ENCODE measurements at regions not wholly inside any gene's neighbourhood (a gene's known extent, or its start where the extent isn't known, plus 50 kb on each side); places are given as distances from the start of the nearest gene placed in this dataset.

- Histone ChIP-seq H3K36me3 (replicated peaks; ENCODE audit: insufficient read depth, low read depth) (no peaks in the 10 kb centered on the region), H3K79me2 (no peaks in the 10 kb centered on the region), H3K9me3 (ENCODE audit: low read depth) (no peaks in the 10 kb centered on the region), H3K27me3 (no peaks in the 10 kb centered on the region), H3K27ac (no peak overlapping the region), H3K4me3 (no peak overlapping the region), H2AFZ (no peak overlapping the region), H3K4me1 (ENCODE audit: insufficient read depth) (no peaks in the 10 kb centered on the region), H3K4me2 (no peak overlapping the region), H4K20me1 (ENCODE audit: insufficient read depth, poor library complexity, severe bottlenecking) (no peaks in the 10 kb centered on the region), H3K9me2 (replicated peaks; ENCODE audit: insufficient read depth) (no peaks in the 10 kb centered on the region)
- no peak for TF ChIP-seq EZH2 (IDR thresholded peaks at IDR 0.05; ENCODE audit: borderline replicate concordance)
- no peak for TF ChIP-seq CTCF (IDR thresholded peaks at IDR 0.05; ENCODE audit: poor library complexity)
- no peak for TF ChIP-seq EZH2phosphoT487 (IDR thresholded peaks at IDR 0.05; ENCODE audit: low read depth, severe bottlenecking, unreplicated experiment)
- WGBS (ENCODE audit: low lambda C conversion rate, missing lambda C conversion rate) = 57% methylated on average over 3 of the region's 3 CpGs
- no peak for DNase-seq (ENCODE audit: low spot score)
Observed at GRCh38 chrX:95029571-95029970, 1355.6 kb downstream of the FAM133A start.

GRCh38 chrX:95040104-95040503 is 1366.1 kb downstream of the FAM133A start:
- H3K4me2 ChIP-seq = no peak overlapping the region
- H3K79me2 ChIP-seq = no peaks in the 10 kb centered on the region
- TF ChIP-seq EZH2 (IDR thresholded peaks at IDR 0.05; ENCODE audit: borderline replicate concordance) (no peak), CTCF (IDR thresholded peaks at IDR 0.05; ENCODE audit: poor library complexity) (no peak), EZH2phosphoT487 (IDR thresholded peaks at IDR 0.05; ENCODE audit: low read depth, severe bottlenecking, unreplicated experiment) (no peak)
- no peaks in the 10 kb centered on the region for H3K9me3 ChIP-seq (ENCODE audit: low read depth)
- H2AFZ ChIP-seq = no peak overlapping the region
- no peaks in the 10 kb centered on the region for H3K4me1 ChIP-seq (ENCODE audit: insufficient read depth)
- no peaks in the 10 kb centered on the region for H3K27me3 ChIP-seq
- no peaks in the 10 kb centered on the region for H3K36me3 ChIP-seq (replicated peaks; ENCODE audit: insufficient read depth, low read depth)
- H3K4me3 ChIP-seq = no peak overlapping the region
- no peaks in the 10 kb centered on the region for H3K9me2 ChIP-seq (replicated peaks; ENCODE audit: insufficient read depth)
- no peak overlapping the region for H3K27ac ChIP-seq
- no peak for DNase-seq (ENCODE audit: low spot score)
- H4K20me1 ChIP-seq (ENCODE audit: insufficient read depth, poor library complexity, severe bottlenecking) = no peaks in the 10 kb centered on the region
- 81% methylated on average over 1 of the region's 1 CpG for WGBS (ENCODE audit: low lambda C conversion rate, missing lambda C conversion rate)

GRCh38 chrX:95044331-95044730 is 1370.3 kb downstream of the FAM133A start:
- DNase-seq (ENCODE audit: low spot score) = no peak
- Histone ChIP-seq H3K27me3 (no peaks in the 10 kb centered on the region), H2AFZ (no peak overlapping the region), H3K9me2 (replicated peaks; ENCODE audit: insufficient read depth) (no peaks in the 10 kb centered on the region), H3K79me2 (no peaks in the 10 kb centered on the region), H3K4me2 (no peak overlapping the region), H3K4me1 (ENCODE audit: insufficient read depth) (no peaks in the 10 kb centered on the region), H3K27ac (no peak overlapping the region), H4K20me1 (ENCODE audit: insufficient read depth, poor library complexity, severe bottlenecking) (no peaks in the 10 kb centered on the region), H3K9me3 (ENCODE audit: low read depth) (no peaks in the 10 kb centered on the region), H3K36me3 (replicated peaks; ENCODE audit: insufficient read depth, low read depth) (no peaks in the 10 kb centered on the region), H3K4me3 (no peak overlapping the region)
- TF ChIP-seq EZH2phosphoT487 (IDR thresholded peaks at IDR 0.05; ENCODE audit: low read depth, severe bottlenecking, unreplicated experiment) (no peak), EZH2 (IDR thresholded peaks at IDR 0.05; ENCODE audit: borderline replicate concordance) (no peak), CTCF (IDR thresholded peaks at IDR 0.05; ENCODE audit: poor library complexity) (no peak)
- 92% methylated on average over 4 of the region's 4 CpGs for WGBS (ENCODE audit: low lambda C conversion rate, missing lambda C conversion rate)

- Histone ChIP-seq H3K9me2 (replicated peaks; ENCODE audit: insufficient read depth) (no peaks in the 10 kb centered on the region), H3K27ac (no peak overlapping the region), H3K79me2 (no peaks in the 10 kb centered on the region), H2AFZ (no peak overlapping the region), H3K4me2 (no peak overlapping the region), H3K36me3 (replicated peaks; ENCODE audit: insufficient read depth, low read depth) (no peaks in the 10 kb centered on the region), H4K20me1 (ENCODE audit: insufficient read depth, poor library complexity, severe bottlenecking) (no peaks in the 10 kb centered on the region), H3K4me3 (no peak overlapping the region), H3K9me3 (ENCODE audit: low read depth) (no peaks in the 10 kb centered on the region), H3K27me3 (no peaks in the 10 kb centered on the region), H3K4me1 (ENCODE audit: insufficient read depth) (no peaks in the 10 kb centered on the region)
- TF ChIP-seq EZH2 (IDR thresholded peaks at IDR 0.05; ENCODE audit: borderline replicate concordance) = no peak
- no peak for TF ChIP-seq EZH2phosphoT487 (IDR thresholded peaks at IDR 0.05; ENCODE audit: low read depth, severe bottlenecking, unreplicated experiment)
- TF ChIP-seq CTCF (IDR thresholded peaks at IDR 0.05; ENCODE audit: poor library complexity) = no peak
- 71% methylated on average over 2 of the region's 2 CpGs for WGBS (ENCODE audit: low lambda C conversion rate, missing lambda C conversion rate)
- DNase-seq (ENCODE audit: low spot score) = no peak
Observed at GRCh38 chrX:95055991-95056390, 1382.0 kb downstream of the FAM133A start.

All from hepatocyte (in vitro differentiated cells).